ENCODE measurements at regions not wholly inside any gene's neighbourhood (a gene's known extent, or its start where the extent isn't known, plus 50 kb on each side); places are given as distances from the start of the nearest gene placed in this dataset.

GRCh38 chr20:59515013-59515905 is 89.1 kb upstream of the PHACTR3 start:
- TF ChIP-seq, protein P1, sequence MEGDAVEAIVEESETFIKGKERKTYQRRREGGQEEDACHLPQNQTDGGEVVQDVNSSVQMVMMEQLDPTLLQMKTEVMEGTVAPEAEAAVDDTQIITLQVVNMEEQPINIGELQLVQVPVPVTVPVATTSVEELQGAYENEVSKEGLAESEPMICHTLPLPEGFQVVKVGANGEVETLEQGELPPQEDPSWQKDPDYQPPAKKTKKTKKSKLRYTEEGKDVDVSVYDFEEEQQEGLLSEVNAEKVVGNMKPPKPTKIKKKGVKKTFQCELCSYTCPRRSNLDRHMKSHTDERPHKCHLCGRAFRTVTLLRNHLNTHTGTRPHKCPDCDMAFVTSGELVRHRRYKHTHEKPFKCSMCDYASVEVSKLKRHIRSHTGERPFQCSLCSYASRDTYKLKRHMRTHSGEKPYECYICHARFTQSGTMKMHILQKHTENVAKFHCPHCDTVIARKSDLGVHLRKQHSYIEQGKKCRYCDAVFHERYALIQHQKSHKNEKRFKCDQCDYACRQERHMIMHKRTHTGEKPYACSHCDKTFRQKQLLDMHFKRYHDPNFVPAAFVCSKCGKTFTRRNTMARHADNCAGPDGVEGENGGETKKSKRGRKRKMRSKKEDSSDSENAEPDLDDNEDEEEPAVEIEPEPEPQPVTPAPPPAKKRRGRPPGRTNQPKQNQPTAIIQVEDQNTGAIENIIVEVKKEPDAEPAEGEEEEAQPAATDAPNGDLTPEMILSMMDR (IDR thresholded peaks at IDR 0.05), result peak; percentile 48 to 67 (median 54)
- TF ChIP-seq POLR2A (IDR thresholded peaks at IDR 0.05), result no peak
